ENCODE measurements at regions not wholly inside any gene's neighbourhood (a gene's known extent, or its start where the extent isn't known, plus 50 kb on each side); places are given as distances from the start of the nearest gene placed in this dataset.

DNA sequence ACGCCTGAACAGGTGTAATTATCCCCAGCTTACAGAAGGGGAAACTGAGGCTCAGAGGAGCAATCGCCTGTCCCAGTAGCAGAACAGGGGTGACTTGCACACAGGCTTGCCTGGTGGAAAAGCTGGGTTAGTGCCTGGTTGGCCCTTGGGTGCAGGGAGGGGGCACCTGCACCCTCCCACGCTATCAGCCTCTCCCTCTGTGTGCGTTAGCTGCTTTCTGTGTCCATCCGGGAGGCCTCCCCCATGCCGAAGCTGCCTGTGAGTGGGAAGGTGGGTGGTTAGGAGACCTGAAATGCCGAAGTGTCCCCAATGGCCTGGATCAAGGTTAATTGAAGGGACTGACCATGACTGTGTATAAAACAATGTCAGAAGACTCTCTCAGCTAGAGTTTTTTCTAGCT lies 295.0 kb downstream of the ZNF536 start:
- TF ChIP-seq GATA2 (IDR thresholded peaks at IDR 0.05; ENCODE audit: low read depth, low read length) (no peak), GATA3 (IDR thresholded peaks at IDR 0.05; ENCODE audit: low read depth, low read length) (no peak)
